Fibroblast of villous mesenchyme (primary cell): ENCODE measurements at regions not wholly inside any gene's neighbourhood (a gene's known extent, or its start where the extent isn't known, plus 50 kb on each side); places are given as distances from the start of the nearest gene placed in this dataset.

Source experiments
- DNase-seq: peaks from one replicate; pipeline ENCODE4 v3.0.0-alpha.2; 2010; ENCODE audit warnings: low read depth
- H3K4me3 ChIP-seq: 2 replicates; pipeline ENCODE4 v1.5.1; 2011; ENCODE audit warnings: low read depth, mild to moderate bottlenecking, low read length
- TF ChIP-seq, protein P1 (sequence below): IDR thresholded peaks from 2 replicates; pipeline ENCODE4 v1.5.1; 2012; ENCODE audit warnings: low read depth, mild to moderate bottlenecking, low read length; ENCODE audit not compliant: insufficient read depth

DNA sequence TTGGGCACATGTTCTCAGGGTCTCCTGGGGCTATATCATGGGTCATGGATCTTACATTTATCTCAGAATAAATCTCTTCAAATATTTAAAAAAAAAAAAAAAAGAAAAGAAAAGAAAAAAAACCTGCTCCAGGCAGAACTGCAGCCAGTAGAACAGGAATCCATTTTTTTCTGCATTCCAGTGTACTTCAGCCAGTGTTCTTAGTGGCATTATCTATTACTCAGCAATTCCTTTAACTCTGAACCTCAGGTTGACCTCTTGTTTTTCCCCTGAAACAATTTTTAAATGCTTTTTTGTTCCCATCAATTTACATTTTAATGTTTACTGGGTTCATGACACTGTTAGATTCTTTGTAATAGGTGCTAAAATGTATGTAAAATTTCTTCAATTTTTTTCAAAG is 66.7 kb upstream of the STXBP6 start:
- TF ChIP-seq, protein P1, sequence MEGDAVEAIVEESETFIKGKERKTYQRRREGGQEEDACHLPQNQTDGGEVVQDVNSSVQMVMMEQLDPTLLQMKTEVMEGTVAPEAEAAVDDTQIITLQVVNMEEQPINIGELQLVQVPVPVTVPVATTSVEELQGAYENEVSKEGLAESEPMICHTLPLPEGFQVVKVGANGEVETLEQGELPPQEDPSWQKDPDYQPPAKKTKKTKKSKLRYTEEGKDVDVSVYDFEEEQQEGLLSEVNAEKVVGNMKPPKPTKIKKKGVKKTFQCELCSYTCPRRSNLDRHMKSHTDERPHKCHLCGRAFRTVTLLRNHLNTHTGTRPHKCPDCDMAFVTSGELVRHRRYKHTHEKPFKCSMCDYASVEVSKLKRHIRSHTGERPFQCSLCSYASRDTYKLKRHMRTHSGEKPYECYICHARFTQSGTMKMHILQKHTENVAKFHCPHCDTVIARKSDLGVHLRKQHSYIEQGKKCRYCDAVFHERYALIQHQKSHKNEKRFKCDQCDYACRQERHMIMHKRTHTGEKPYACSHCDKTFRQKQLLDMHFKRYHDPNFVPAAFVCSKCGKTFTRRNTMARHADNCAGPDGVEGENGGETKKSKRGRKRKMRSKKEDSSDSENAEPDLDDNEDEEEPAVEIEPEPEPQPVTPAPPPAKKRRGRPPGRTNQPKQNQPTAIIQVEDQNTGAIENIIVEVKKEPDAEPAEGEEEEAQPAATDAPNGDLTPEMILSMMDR, result no peak
- no peak for DNase-seq
- H3K4me3 ChIP-seq, result no peak overlapping the region

DNA sequence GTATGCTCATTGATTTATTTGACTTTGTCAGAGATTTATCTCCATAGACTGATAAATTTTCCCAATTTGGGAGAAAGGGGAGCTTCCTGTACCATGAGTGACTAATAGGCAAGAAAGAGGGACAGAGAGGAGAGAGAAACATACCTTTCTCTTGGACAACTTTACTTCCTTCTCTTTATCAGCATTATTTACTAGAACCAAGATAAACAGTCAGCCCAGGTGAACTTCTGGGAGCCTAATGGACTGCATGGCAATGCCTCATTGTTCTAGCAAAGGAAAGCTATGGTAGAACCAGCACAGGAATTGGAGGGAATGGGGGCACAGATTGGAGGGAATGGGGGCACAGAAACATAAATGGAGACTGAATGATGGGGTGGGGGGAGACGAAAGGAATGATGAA is 63.4 kb upstream of the STXBP6 start:
- no peak overlapping the region for H3K4me3 ChIP-seq
- DNase-seq, result no peak
- TF ChIP-seq, protein P1, result no peak

DNA sequence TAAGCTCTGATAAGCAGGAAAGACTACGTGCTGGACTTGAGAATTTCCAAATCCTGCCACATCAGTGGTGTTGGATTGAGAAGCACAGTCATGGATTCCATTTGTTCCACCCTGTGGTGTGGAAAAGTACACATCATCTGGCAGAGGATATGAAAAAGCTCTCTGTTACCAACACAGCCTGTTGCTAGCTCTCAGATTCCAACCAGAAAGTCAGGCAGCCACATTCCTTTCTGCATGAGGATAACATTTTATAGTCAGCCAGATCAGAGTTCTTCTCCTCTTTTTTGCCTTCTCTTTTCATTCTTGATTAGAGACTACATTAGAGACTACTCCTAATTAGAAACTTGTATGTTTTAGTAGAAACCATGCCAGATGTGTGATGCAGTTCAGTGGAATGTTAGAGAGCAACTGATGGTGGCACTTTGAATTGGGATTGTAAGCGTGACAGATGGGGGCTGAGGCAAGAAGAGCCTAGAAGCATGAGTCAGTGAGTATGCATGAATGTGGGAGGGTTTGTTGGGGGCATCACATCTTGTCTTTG is 61.2 kb upstream of the STXBP6 start:
- no peak overlapping the region for H3K4me3 ChIP-seq
- TF ChIP-seq, protein P1, result no peak
- DNase-seq, result peak; percentile 97

DNA sequence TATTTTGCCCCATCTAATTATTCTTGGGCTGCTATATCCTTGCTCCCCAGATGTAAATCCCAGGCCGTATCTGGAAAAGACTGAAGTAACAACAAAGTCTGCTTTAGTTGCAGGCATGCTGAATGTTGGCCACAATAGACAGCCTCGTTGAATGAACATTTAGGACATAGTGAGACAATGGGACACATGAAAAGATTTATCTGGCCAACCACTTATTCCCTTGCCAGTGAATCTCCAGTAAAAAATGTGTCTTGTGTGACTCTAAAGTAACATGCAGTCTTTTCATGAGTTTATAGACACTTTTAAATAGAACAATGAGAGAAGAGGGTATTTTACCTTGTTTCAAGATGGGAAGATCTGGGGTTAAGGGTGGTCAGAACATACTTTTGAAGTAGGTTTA is 60.2 kb upstream of the STXBP6 start:
- H3K4me3 ChIP-seq, result no peak overlapping the region
- TF ChIP-seq, protein P1, result no peak
- no peak for DNase-seq

DNA sequence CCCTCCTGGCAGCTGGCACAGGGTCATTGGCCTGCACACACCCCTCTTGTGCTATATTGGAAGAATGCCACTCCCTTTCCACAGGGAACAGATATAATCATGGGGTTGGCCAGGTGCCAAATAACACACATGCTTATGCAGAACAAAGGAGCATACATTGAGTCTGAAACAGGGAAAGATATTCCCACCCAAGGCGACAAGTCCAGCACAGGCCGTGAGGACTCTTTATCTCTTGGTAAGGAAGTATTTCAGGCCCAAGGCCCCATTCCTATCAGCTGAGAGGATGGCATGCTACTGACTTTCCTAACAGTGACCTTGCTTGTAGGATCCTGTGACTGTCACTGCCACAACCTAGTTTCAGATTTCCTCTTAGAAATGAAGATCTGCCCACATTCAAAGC is 59.0 kb upstream of the STXBP6 start:
- DNase-seq, result no peak

DNA sequence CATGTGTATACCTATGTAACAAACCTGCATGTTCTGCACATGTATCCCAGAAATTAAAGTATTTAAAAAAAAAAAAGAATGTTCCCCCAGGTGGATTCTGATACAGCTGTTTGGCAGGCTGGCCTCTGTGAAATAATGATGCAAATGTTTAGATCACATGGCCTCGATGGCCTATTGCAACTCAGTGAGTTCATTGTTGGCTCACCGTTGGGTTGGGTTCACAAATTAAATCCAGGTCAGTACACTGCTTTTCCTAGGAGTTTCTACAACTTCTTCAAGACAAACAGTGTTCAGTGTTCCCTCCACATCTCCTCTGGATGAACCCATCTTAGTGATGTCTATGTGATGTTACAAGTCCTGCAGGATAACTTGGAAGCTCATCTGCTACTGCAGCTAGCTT is 58.3 kb upstream of the STXBP6 start:
- no peak overlapping the region for H3K4me3 ChIP-seq
- no peak for DNase-seq
- TF ChIP-seq, protein P1, result no peak

More for the DNA sequence above, 59.0 kb upstream of the STXBP6 start:
- TF ChIP-seq, protein P1, result no peak
- H3K4me3 ChIP-seq, result no peak overlapping the region

DNA sequence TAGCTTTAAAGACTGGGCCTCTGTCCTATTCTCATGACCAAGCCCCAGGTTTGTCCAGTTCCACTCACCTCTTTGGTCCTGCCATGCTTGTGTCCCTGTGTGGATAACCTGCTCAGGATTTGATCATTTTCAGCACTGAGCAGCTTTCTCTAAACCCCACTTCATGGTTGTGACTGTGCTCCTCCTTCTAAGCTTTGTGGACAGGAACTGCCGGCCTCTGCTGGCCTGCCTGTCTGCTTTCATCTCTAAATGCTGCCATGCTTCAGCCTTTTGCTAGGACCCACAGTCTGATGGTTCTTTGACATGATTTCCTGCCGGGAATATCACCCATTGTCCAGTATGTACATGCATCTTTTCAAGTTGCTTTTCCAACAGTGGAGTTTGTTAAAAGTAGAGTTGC is 53.9 kb upstream of the STXBP6 start:
- H3K4me3 ChIP-seq, result no peak overlapping the region
- DNase-seq, result no peak
- TF ChIP-seq, protein P1, result no peak
